Activated naive CD4-positive, alpha-beta T cell treated with anti-CD3 and anti-CD28 coated beads, Interleukin-2, amount 50 U/mL, for 24 hours (primary cell): ENCODE measurements at regions not wholly inside any gene's neighbourhood (a gene's known extent, or its start where the extent isn't known, plus 50 kb on each side); places are given as distances from the start of the nearest gene placed in this dataset.
"Not testable (repeated sequence)": the region's sequence is repeated elsewhere in the genome, so short reads cannot be mapped to it uniquely, and the experiment has no call there.

Experiments
- H3K27ac Mint-ChIP-seq: one replicate; pipeline ENCODE4 v1.8.0; 2021; ENCODE audit warnings: mild to moderate bottlenecking, mixed read lengths
- H3K27me3 Mint-ChIP-seq: one replicate; pipeline ENCODE4 v1.8.0; 2021; ENCODE audit warnings: mixed read lengths
- H3K36me3 Mint-ChIP-seq: one replicate; pipeline ENCODE4 v1.8.0; 2021; ENCODE audit warnings: mixed read lengths
- H3K4me1 Mint-ChIP-seq: one replicate; pipeline ENCODE4 v1.8.0; 2021; ENCODE audit warnings: mixed read lengths
- H3K4me3 Mint-ChIP-seq: one replicate; pipeline ENCODE4 v1.8.0; 2021; ENCODE audit warnings: mild to moderate bottlenecking, mixed read lengths
- H3K9me3 Mint-ChIP-seq: one replicate; pipeline ENCODE4 v1.8.0; 2021; ENCODE audit warnings: mixed read lengths

- no peaks in the 10 kb centered on the region for H3K9me3 Mint-ChIP-seq
- no peaks in the 10 kb centered on the region for H3K36me3 Mint-ChIP-seq
- H3K27me3 Mint-ChIP-seq, result no peaks in the 10 kb centered on the region
- no peak overlapping the region for H3K27ac Mint-ChIP-seq
- no peaks in the 10 kb centered on the region for H3K4me1 Mint-ChIP-seq
- H3K4me3 Mint-ChIP-seq, result no peak overlapping the region
Observed at GRCh38 chr4:110850461-110851442, 227.9 kb upstream of the PITX2 start.

- no peaks in the 10 kb centered on the region for H3K4me1 Mint-ChIP-seq
- H3K4me3 Mint-ChIP-seq, result no peak overlapping the region
- no peaks in the 10 kb centered on the region for H3K27me3 Mint-ChIP-seq
- no peaks in the 10 kb centered on the region for H3K9me3 Mint-ChIP-seq
- no peaks in the 10 kb centered on the region for H3K36me3 Mint-ChIP-seq
- H3K27ac Mint-ChIP-seq, result no peak overlapping the region
Observed at GRCh38 chr4:110851989-110852388, 229.1 kb upstream of the PITX2 start.

- no peak overlapping the region for H3K4me3 Mint-ChIP-seq
- no peaks in the 10 kb centered on the region for H3K4me1 Mint-ChIP-seq
- H3K36me3 Mint-ChIP-seq, result no peaks in the 10 kb centered on the region
- no peaks in the 10 kb centered on the region for H3K27me3 Mint-ChIP-seq
- no peaks in the 10 kb centered on the region for H3K9me3 Mint-ChIP-seq
- H3K27ac Mint-ChIP-seq, result no peak overlapping the region
Observed at GRCh38 chr4:110852793-110853192, 229.9 kb upstream of the PITX2 start.

GRCh38 chr4:110853242-110853641 is 230.4 kb upstream of the PITX2 start:
- no peaks in the 10 kb centered on the region for H3K4me1 Mint-ChIP-seq

GRCh38 chr4:110854021-110854678 is 231.3 kb upstream of the PITX2 start:
- Mint-ChIP-seq H3K9me3 (no peaks in the 10 kb centered on the region), H3K4me3 (no peak overlapping the region), H3K27me3 (no peaks in the 10 kb centered on the region), H3K4me1 (no peaks in the 10 kb centered on the region), H3K36me3 (no peaks in the 10 kb centered on the region), H3K27ac (no peak overlapping the region)

More at GRCh38 chr4:110853242-110853641, 230.4 kb upstream of the PITX2 start:
- H3K9me3 Mint-ChIP-seq, result no peaks in the 10 kb centered on the region
- H3K27me3 Mint-ChIP-seq, result no peaks in the 10 kb centered on the region
- no peaks in the 10 kb centered on the region for H3K36me3 Mint-ChIP-seq
- H3K4me3 Mint-ChIP-seq, result no peak overlapping the region
- no peak overlapping the region for H3K27ac Mint-ChIP-seq

- Mint-ChIP-seq H3K4me1 (no peaks in the 10 kb centered on the region), H3K36me3 (no peaks in the 10 kb centered on the region), H3K27ac (no peak overlapping the region), H3K9me3 (no peaks in the 10 kb centered on the region), H3K4me3 (no peak overlapping the region), H3K27me3 (no peaks in the 10 kb centered on the region)
Observed at GRCh38 chr4:110860125-110860524, 237.2 kb upstream of the PITX2 start.

GRCh38 chr4:110860901-110861300 is 238.0 kb upstream of the PITX2 start:
- H3K4me3 Mint-ChIP-seq, result no peak overlapping the region
- H3K27me3 Mint-ChIP-seq, result no peaks in the 10 kb centered on the region
- H3K36me3 Mint-ChIP-seq, result no peaks in the 10 kb centered on the region
- no peaks in the 10 kb centered on the region for H3K4me1 Mint-ChIP-seq
- no peak overlapping the region for H3K27ac Mint-ChIP-seq
- H3K9me3 Mint-ChIP-seq, result no peaks in the 10 kb centered on the region

- Mint-ChIP-seq H3K27me3 (no peaks in the 10 kb centered on the region), H3K36me3 (no peaks in the 10 kb centered on the region), H3K4me1 (no peaks in the 10 kb centered on the region), H3K27ac (no peak overlapping the region), H3K4me3 (no peak overlapping the region), H3K9me3 (peaks cover 6% of the 10 kb centered on the region)
Observed at GRCh38 chr4:110865611-110866259, 242.9 kb upstream of the PITX2 start.

- H3K4me3 Mint-ChIP-seq, result no peak overlapping the region
- H3K27ac Mint-ChIP-seq, result no peak overlapping the region
- peaks cover 6% of the 10 kb centered on the region for H3K9me3 Mint-ChIP-seq
- H3K4me1 Mint-ChIP-seq, result no peaks in the 10 kb centered on the region
- no peaks in the 10 kb centered on the region for H3K36me3 Mint-ChIP-seq
- no peaks in the 10 kb centered on the region for H3K27me3 Mint-ChIP-seq
Observed at GRCh38 chr4:110867251-110867960, 244.5 kb upstream of the PITX2 start.

- H3K36me3 Mint-ChIP-seq, result no peaks in the 10 kb centered on the region
- no peaks in the 10 kb centered on the region for H3K4me1 Mint-ChIP-seq
- no peak overlapping the region for H3K4me3 Mint-ChIP-seq
- peaks cover 6% of the 10 kb centered on the region for H3K9me3 Mint-ChIP-seq
- no peaks in the 10 kb centered on the region for H3K27me3 Mint-ChIP-seq
- no peak overlapping the region for H3K27ac Mint-ChIP-seq
Observed at GRCh38 chr4:110867981-110868720, 245.3 kb upstream of the PITX2 start.

GRCh38 chr4:110869114-110869513 is 246.2 kb upstream of the PITX2 start:
- no peak overlapping the region for H3K4me3 Mint-ChIP-seq
- H3K27me3 Mint-ChIP-seq, result no peaks in the 10 kb centered on the region
- H3K27ac Mint-ChIP-seq, result no peak overlapping the region
- no peaks in the 10 kb centered on the region for H3K4me1 Mint-ChIP-seq
- peaks cover 6% of the 10 kb centered on the region for H3K9me3 Mint-ChIP-seq
- no peaks in the 10 kb centered on the region for H3K36me3 Mint-ChIP-seq

- H3K27ac Mint-ChIP-seq, result no peak overlapping the region
- H3K4me1 Mint-ChIP-seq, result no peaks in the 10 kb centered on the region
- H3K36me3 Mint-ChIP-seq, result no peaks in the 10 kb centered on the region
- H3K4me3 Mint-ChIP-seq, result no peak overlapping the region
- no peaks in the 10 kb centered on the region for H3K27me3 Mint-ChIP-seq
- H3K9me3 Mint-ChIP-seq, result peaks cover 6% of the 10 kb centered on the region
Observed at GRCh38 chr4:110869862-110870572, 247.1 kb upstream of the PITX2 start.

- not testable (repeated sequence) for H3K36me3 Mint-ChIP-seq, H3K4me1 Mint-ChIP-seq, H3K4me3 Mint-ChIP-seq, H3K27me3 Mint-ChIP-seq, H3K27ac Mint-ChIP-seq, H3K9me3 Mint-ChIP-seq
Observed at GRCh38 chr4:110876214-110876613, 253.3 kb upstream of the PITX2 start.

- no peak overlapping the region for H3K4me3 Mint-ChIP-seq
Observed at GRCh38 chr4:110876866-110877265, 254.0 kb upstream of the PITX2 start.

More at GRCh38 chr4:110876866-110877265, 254.0 kb upstream of the PITX2 start:
- Mint-ChIP-seq H3K27ac (no peak overlapping the region), H3K36me3 (no peaks in the 10 kb centered on the region), H3K4me1 (no peaks in the 10 kb centered on the region), H3K9me3 (peaks cover 4% of the 10 kb centered on the region), H3K27me3 (no peaks in the 10 kb centered on the region)
